ENCODE measurements at regions not wholly inside any gene's neighbourhood (a gene's known extent, or its start where the extent isn't known, plus 50 kb on each side); places are given as distances from the start of the nearest gene placed in this dataset.

DNA sequence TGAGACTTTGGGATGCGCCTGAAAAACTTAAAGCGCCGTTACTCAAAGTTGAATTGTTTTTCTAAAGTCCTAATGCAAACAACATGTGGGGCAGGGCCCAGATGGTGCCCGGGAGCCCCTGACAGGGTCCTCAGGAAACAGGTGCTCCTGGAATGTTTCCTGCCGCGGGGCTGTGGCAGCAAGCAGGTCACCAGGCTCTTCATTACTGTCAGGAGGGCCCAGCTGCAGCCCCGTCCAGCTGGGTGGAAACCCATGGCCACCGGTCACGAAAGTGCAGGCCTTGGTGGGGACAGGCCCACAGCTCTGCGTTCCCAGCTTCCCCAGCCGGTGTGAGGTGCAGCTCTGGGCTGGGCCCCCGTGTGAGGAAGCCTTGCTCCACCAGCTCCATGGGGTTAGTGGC lies 63.9 kb upstream of the GATA2 start:
- TF ChIP-seq, protein P1, sequence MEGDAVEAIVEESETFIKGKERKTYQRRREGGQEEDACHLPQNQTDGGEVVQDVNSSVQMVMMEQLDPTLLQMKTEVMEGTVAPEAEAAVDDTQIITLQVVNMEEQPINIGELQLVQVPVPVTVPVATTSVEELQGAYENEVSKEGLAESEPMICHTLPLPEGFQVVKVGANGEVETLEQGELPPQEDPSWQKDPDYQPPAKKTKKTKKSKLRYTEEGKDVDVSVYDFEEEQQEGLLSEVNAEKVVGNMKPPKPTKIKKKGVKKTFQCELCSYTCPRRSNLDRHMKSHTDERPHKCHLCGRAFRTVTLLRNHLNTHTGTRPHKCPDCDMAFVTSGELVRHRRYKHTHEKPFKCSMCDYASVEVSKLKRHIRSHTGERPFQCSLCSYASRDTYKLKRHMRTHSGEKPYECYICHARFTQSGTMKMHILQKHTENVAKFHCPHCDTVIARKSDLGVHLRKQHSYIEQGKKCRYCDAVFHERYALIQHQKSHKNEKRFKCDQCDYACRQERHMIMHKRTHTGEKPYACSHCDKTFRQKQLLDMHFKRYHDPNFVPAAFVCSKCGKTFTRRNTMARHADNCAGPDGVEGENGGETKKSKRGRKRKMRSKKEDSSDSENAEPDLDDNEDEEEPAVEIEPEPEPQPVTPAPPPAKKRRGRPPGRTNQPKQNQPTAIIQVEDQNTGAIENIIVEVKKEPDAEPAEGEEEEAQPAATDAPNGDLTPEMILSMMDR (IDR thresholded peaks at IDR 0.05), result no peak
- TF ChIP-seq POLR2A (IDR thresholded peaks at IDR 0.05) (no peak), POLR2AphosphoS5 (IDR thresholded peaks at IDR 0.05; ENCODE audit: insufficient read depth in 1 of 2, low read depth in 1 of 2) (no peak)
